HCT116 (cell line): ENCODE measurements at regions not wholly inside any gene's neighbourhood (a gene's known extent, or its start where the extent isn't known, plus 50 kb on each side); places are given as distances from the start of the nearest gene placed in this dataset.

Experiments
- CEBPB ChIP-seq: IDR thresholded peaks from 2 replicates; pipeline ENCODE4 v1.6.1; 2012; ENCODE audit warnings: low read depth
- CTCF ChIP-seq, 3 experiments: fragments of 200-600 bp in 1 of 3; sonication (generic) in 1 of 3; IDR thresholded peaks in 2 of 3; conservative IDR thresholded peaks in 1 of 3; 2 replicates each; pipeline ENCODE4 v1.5.1; 2012 to 2017; ENCODE audit warnings: low read depth in 2 of 3, low read length in 2 of 3, antibody characterized with exemption in 1 of 3, borderline replicate concordance in 1 of 3, control low read depth in 1 of 3, mild to moderate bottlenecking in 1 of 3, mixed read lengths in 1 of 3, mixed run types in 1 of 3, moderate library complexity in 1 of 3; ENCODE audit not compliant: insufficient read depth in 1 of 3
- POLR2A ChIP-seq: IDR thresholded peaks from 2 replicates; pipeline ENCODE4 v1.7.0; 2011; ENCODE audit warnings: borderline replicate concordance; ENCODE audit not compliant: insufficient read depth, insufficient read length; ENCODE audit errors: extremely low read depth
- YY1 ChIP-seq: IDR thresholded peaks from 2 replicates; pipeline ENCODE4 v1.6.1; 2011; ENCODE audit warnings: low read length, low read depth, moderate library complexity, mild to moderate bottlenecking; ENCODE audit not compliant: insufficient replicate concordance; ENCODE audit errors: extremely low read depth
- TF ChIP-seq, protein P1 (sequence below): IDR thresholded peaks from 2 replicates; pipeline ENCODE4 v1.6.1; 2011; ENCODE audit warnings: mild to moderate bottlenecking, low read length, moderate library complexity; ENCODE audit not compliant: insufficient replicate concordance; ENCODE audit errors: extremely low read depth

GRCh38 chr19:27772059-27772458 lies 1440.9 kb downstream of the UQCRFS1 start:
- TF ChIP-seq CTCF (IDR thresholded peaks at IDR 0.05 in 2 of 3, conservative IDR thresholded peaks at IDR 0.05 in 1 of 3; ENCODE audit: borderline replicate concordance in 1 of 3, insufficient read depth in 1 of 3, low read depth in 2 of 3, low read length in 2 of 3) (no peak), YY1 (no peak), CEBPB (no peak), POLR2A (no peak)
- TF ChIP-seq, protein P1, sequence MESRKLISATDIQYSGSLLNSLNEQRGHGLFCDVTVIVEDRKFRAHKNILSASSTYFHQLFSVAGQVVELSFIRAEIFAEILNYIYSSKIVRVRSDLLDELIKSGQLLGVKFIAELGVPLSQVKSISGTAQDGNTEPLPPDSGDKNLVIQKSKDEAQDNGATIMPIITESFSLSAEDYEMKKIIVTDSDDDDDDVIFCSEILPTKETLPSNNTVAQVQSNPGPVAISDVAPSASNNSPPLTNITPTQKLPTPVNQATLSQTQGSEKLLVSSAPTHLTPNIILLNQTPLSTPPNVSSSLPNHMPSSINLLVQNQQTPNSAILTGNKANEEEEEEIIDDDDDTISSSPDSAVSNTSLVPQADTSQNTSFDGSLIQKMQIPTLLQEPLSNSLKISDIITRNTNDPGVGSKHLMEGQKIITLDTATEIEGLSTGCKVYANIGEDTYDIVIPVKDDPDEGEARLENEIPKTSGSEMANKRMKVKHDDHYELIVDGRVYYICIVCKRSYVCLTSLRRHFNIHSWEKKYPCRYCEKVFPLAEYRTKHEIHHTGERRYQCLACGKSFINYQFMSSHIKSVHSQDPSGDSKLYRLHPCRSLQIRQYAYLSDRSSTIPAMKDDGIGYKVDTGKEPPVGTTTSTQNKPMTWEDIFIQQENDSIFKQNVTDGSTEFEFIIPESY: no peak
